H1 (cell line): ENCODE measurements at regions not wholly inside any gene's neighbourhood (a gene's known extent, or its start where the extent isn't known, plus 50 kb on each side); places are given as distances from the start of the nearest gene placed in this dataset.

Experiments used
- RFX5 ChIP-seq: IDR thresholded peaks from 2 replicates; pipeline ENCODE4 v1.6.1; 2011; ENCODE audit warnings: low read depth, low read length, improper control_type of control experiment, borderline replicate concordance

GRCh38 chr1:5329068-5329739 lies 663.0 kb downstream of the NPHP4 start (continued):
- TF ChIP-seq RFX5, result no peak
